ENCODE measurements at regions not wholly inside any gene's neighbourhood (a gene's known extent, or its start where the extent isn't known, plus 50 kb on each side); places are given as distances from the start of the nearest gene placed in this dataset.
"Not testable (repeated sequence)": the region's sequence is repeated elsewhere in the genome, so short reads cannot be mapped to it uniquely, and the experiment has no call there.

GRCh38 chr6:92362404-92362803, 1057.0 kb downstream of the EPHA7 start:
- no peak for DNase-seq

- no peak for DNase-seq
Measured at GRCh38 chr6:92361990-92362389, 1057.4 kb downstream of the EPHA7 start.

GRCh38 chr6:92354270-92354829, 1065.0 kb downstream of the EPHA7 start:
- DNase-seq = no peak

GRCh38 chr6:92352130-92352529, 1067.2 kb downstream of the EPHA7 start:
- no peak for DNase-seq

- DNase-seq = no peak
Measured at GRCh38 chr6:92341201-92341600, 1078.2 kb downstream of the EPHA7 start.

- no peak for DNase-seq
Measured at GRCh38 chr6:92339936-92340640, 1079.3 kb downstream of the EPHA7 start.

- no peak for DNase-seq
Measured at GRCh38 chr6:92337571-92337970, 1081.8 kb downstream of the EPHA7 start.

- no peak for DNase-seq
Measured at GRCh38 chr6:92329208-92329847, 1090.0 kb downstream of the EPHA7 start.

- no peak for DNase-seq
Measured at GRCh38 chr6:92315312-92315711, 1104.0 kb downstream of the EPHA7 start.

GRCh38 chr6:92297101-92297500, 1122.3 kb downstream of the EPHA7 start:
- no peak for DNase-seq

GRCh38 chr6:92292067-92292466, 1127.3 kb downstream of the EPHA7 start:
- DNase-seq = no peak

- DNase-seq = no peak
Measured at GRCh38 chr6:92289831-92290230, 1129.5 kb downstream of the EPHA7 start.

GRCh38 chr6:92281571-92282076, 1137.7 kb downstream of the EPHA7 start:
- DNase-seq = no peak

- DNase-seq = no peak
Measured at GRCh38 chr6:92275150-92275549, 1144.2 kb downstream of the EPHA7 start.

GRCh38 chr6:92274588-92274987, 1144.8 kb downstream of the EPHA7 start:
- no peak for DNase-seq

GRCh38 chr6:92273694-92274093, 1145.7 kb downstream of the EPHA7 start:
- DNase-seq = no peak

GRCh38 chr6:92271091-92271490, 1148.3 kb downstream of the EPHA7 start:
- no peak for DNase-seq

- no peak for DNase-seq
Measured at GRCh38 chr6:92270365-92270764, 1149.0 kb downstream of the EPHA7 start.

- DNase-seq = no peak
Measured at GRCh38 chr6:92267335-92267734, 1152.0 kb downstream of the EPHA7 start.

- DNase-seq = no peak
Measured at GRCh38 chr6:92263864-92264263, 1155.5 kb downstream of the EPHA7 start.

GRCh38 chr6:92259171-92259570, 1160.2 kb downstream of the EPHA7 start:
- no peak for DNase-seq

GRCh38 chr6:92243315-92243714, 1176.0 kb downstream of the EPHA7 start:
- no peak for DNase-seq

- DNase-seq = no peak
Measured at GRCh38 chr6:92231171-92231701, 1188.1 kb downstream of the EPHA7 start.

- DNase-seq = not testable (repeated sequence)
Measured at GRCh38 chr6:92219987-92220386, 1199.4 kb downstream of the EPHA7 start.
